K562 (cell line): ENCODE measurements at regions not wholly inside any gene's neighbourhood (a gene's known extent, or its start where the extent isn't known, plus 50 kb on each side); places are given as distances from the start of the nearest gene placed in this dataset.

Source experiments
- ATAC-seq: fragments of 200-7000 bp; cut with Tn5 transposase; 3 replicates; pipeline ENCODE4 v1.9.1; 2020; ENCODE audit warnings: moderate library complexity
- BruUV-seq: library from RNA; stranded (reverse); fragments of 400-500 nt; replicated peaks from 2 replicates; lab custom pipeline; 2021; lab: Mats Ljungman, UMichigan
- CTCF ChIA-PET: fragments of 300-600 bp; formaldehyde crosslinking; extraction: SDS; loops from one replicate; lab custom pipeline; 2021; ENCODE audit warnings: low intra/inter-chr PET ratio; lab: Yijun Ruan, JAX
- POLR2A ChIA-PET: fragments of 300-600, 350-650 bp; sonication (Branson Sonifier 250); formaldehyde crosslinking; extraction: SDS; loops from one replicate; lab custom pipeline; 2021; ENCODE audit warnings: antibody characterized with exemption, inconsistent platforms; lab: Yijun Ruan, JAX
- DNase-seq, 4 experiments: peaks; one replicate each; pipeline versions ENCODE4 v3.0.0 to v3.0.0-alpha.2; 2011 to 2018; ENCODE audit warnings: low spot score in 3 of 4, mixed read lengths in 3 of 4; ENCODE audit errors: extremely low read depth in 1 of 4
- FAIRE-seq: peaks from 2 replicates; lab custom pipeline; 2011; peaks lifted over from hg19 to GRCh38; lab: Jason Lieb, UNC
- H2AFZ ChIP-seq: 2 replicates; pipeline ENCODE4 v1.6.0; 2011; ENCODE audit warnings: low read depth, low read length, control low read depth, inconsistent platforms
- H3K27ac ChIP-seq: fragments of 200-600 bp; 3 replicates; pipeline ENCODE4 v1.8.0; 2011; ENCODE audit warnings: low read depth, mild to moderate bottlenecking, control low read depth, inconsistent platforms, low read length, moderate library complexity, mixed read lengths; ENCODE audit errors: extremely low read depth
- H3K27me3 ChIP-seq, 2 experiments: fragments of 300-600 bp in 1 of 2; 2 replicates in 1 of 2; 3 replicates in 1 of 2; pipeline versions ENCODE4 v1.6.0 to v1.8.0; 2011; ENCODE audit warnings: inconsistent platforms in 2 of 2, low read length in 2 of 2, mild to moderate bottlenecking in 1 of 2, mixed read lengths in 1 of 2, moderate library complexity in 1 of 2; ENCODE audit not compliant: control insufficient read depth in 2 of 2, insufficient read depth in 2 of 2
- H3K36me3 ChIP-seq: fragments of 300-600 bp; 3 replicates; pipeline ENCODE4 v1.8.0; 2011; ENCODE audit warnings: mild to moderate bottlenecking, low read length, inconsistent platforms; ENCODE audit not compliant: control insufficient read depth, insufficient read depth
- H3K4me1 ChIP-seq, 2 experiments: fragments of 200-600 bp in 1 of 2; replicated peaks in 1 of 2; 2 replicates in 1 of 2; 3 replicates in 1 of 2; pipeline versions ENCODE4 v1.5.1 to v1.8.0; 2011; ENCODE audit warnings: inconsistent platforms in 2 of 2, low read length in 2 of 2, mild to moderate bottlenecking in 1 of 2, mixed read lengths in 1 of 2, moderate library complexity in 1 of 2; ENCODE audit not compliant: control insufficient read depth in 2 of 2, insufficient read depth in 2 of 2
- H3K4me2 ChIP-seq: 2 replicates; pipeline ENCODE4 v1.6.1; 2011; ENCODE audit warnings: low read length, control low read depth, inconsistent platforms, mixed read lengths; ENCODE audit not compliant: insufficient read depth
- H3K4me3 ChIP-seq: fragments of 200-600 bp; sonication (generic), shearing (Covaris generic); 2 replicates; pipeline ENCODE4 v1.5.1; 2016; ENCODE audit warnings: control low read depth, inconsistent platforms
- H3K79me2 ChIP-seq: fragments of 200-600 bp; 3 replicates; pipeline ENCODE4 v1.8.0; 2011; ENCODE audit warnings: low read length, inconsistent platforms; ENCODE audit not compliant: control insufficient read depth, insufficient read depth
- H3K9ac ChIP-seq, 2 experiments: 2 replicates each; pipeline versions ENCODE4 v1.6.0 to v1.6.1; 2011; ENCODE audit warnings: low read depth in 2 of 2, low read length in 2 of 2, control low read depth in 1 of 2, inconsistent platforms in 1 of 2, mild to moderate bottlenecking in 1 of 2, mixed read lengths in 1 of 2; ENCODE audit not compliant: insufficient read depth in 1 of 2
- H3K9me1 ChIP-seq: one replicate; pipeline ENCODE4 v1.6.0; 2011; ENCODE audit warnings: inconsistent platforms, mild to moderate bottlenecking, low read length, moderate library complexity; ENCODE audit not compliant: control insufficient read depth, insufficient read depth
- H3K9me3 ChIP-seq: replicated peaks from 2 replicates; pipeline ENCODE4 v1.5.1; 2011; ENCODE audit warnings: low read depth, low read length, inconsistent platforms; ENCODE audit not compliant: control insufficient read depth, insufficient read depth
- H4K20me1 ChIP-seq: replicated peaks from 2 replicates; pipeline ENCODE4 v1.6.1; 2011; ENCODE audit warnings: low read length, inconsistent platforms, mixed read lengths; ENCODE audit not compliant: control insufficient read depth, insufficient read depth
- CBX3 ChIP-seq, 2 experiments: IDR thresholded peaks; 1 replicate in 1 of 2; 2 replicates in 1 of 2; pipeline ENCODE4 v1.6.1; 2012; ENCODE audit warnings: inconsistent platforms in 2 of 2, low read length in 2 of 2, borderline replicate concordance in 1 of 2, control low read depth in 1 of 2
- IRF1 ChIP-seq: sonication (generic); formaldehyde crosslinking; IDR thresholded peaks from 2 replicates; pipeline ENCODE4 v1.8.0; 2022; ENCODE audit warnings: missing genetic modification reagents, mild to moderate bottlenecking, borderline replicate concordance
- KLF1 ChIP-seq: fragments of 450-650 bp; IDR thresholded peaks from 2 replicates; pipeline ENCODE4 v1.6.1; 2016; ENCODE audit warnings: missing genetic modification characterization, missing compliant biosample characterization
- MTA3 ChIP-seq: fragments of 450-650 bp; formaldehyde crosslinking; IDR thresholded peaks from 2 replicates; pipeline ENCODE4 v1.6.1; 2017; ENCODE audit warnings: mild to moderate bottlenecking, borderline replicate concordance
- NR1H2 ChIP-seq: sonication (generic); formaldehyde crosslinking; IDR thresholded peaks from 2 replicates; pipeline ENCODE4 v1.4.0; 2020; ENCODE audit warnings: mild to moderate bottlenecking, missing genetic modification reagents
- NR4A1 ChIP-seq, 2 experiments: fragments of 250-450 bp in 1 of 2; fragments of 450-650 bp in 1 of 2; sonication (Bioruptor Pico) in 1 of 2; IDR thresholded peaks; 2 replicates each; pipeline versions ENCODE4 v1.4.0 to v1.6.1; 2016 to 2020; ENCODE audit warnings: mild to moderate bottlenecking in 2 of 2, missing compliant biosample characterization in 1 of 2, missing genetic modification characterization in 1 of 2, moderate library complexity in 1 of 2
- SNAPC5 ChIP-seq: fragments of 250-450 bp; sonication (Bioruptor Pico); IDR thresholded peaks from 2 replicates; pipeline ENCODE4 v1.8.0; 2021; ENCODE audit warnings: moderate library complexity, mild to moderate bottlenecking, inconsistent platforms
- TCF7L2 ChIP-seq: fragments of 150-350 bp; IDR thresholded peaks from 2 replicates; pipeline ENCODE4 v1.6.1; 2016; ENCODE audit warnings: low read depth, mild to moderate bottlenecking, low read length, moderate library complexity
- ZBTB2 ChIP-seq: fragments of 450-650 bp; IDR thresholded peaks from 2 replicates; pipeline ENCODE4 v1.6.1; 2016; ENCODE audit warnings: antibody characterized with exemption
- ZNF224 ChIP-seq: sonication (generic); formaldehyde crosslinking; IDR thresholded peaks from 2 replicates; pipeline ENCODE4 v1.8.0; 2022; ENCODE audit warnings: mild to moderate bottlenecking, missing genetic modification reagents
- ZNF263 ChIP-seq: sonication (generic); formaldehyde crosslinking; IDR thresholded peaks from 2 replicates; pipeline ENCODE4 v1.8.0; 2022; ENCODE audit warnings: mild to moderate bottlenecking, missing genetic modification reagents, borderline replicate concordance
- ZNF354B ChIP-seq: fragments of 250-450 bp; sonication (Bioruptor Pico); IDR thresholded peaks from 2 replicates; pipeline ENCODE4 v1.4.0; 2020
- ZSCAN29 ChIP-seq: fragments of 450-650 bp; IDR thresholded peaks from 2 replicates; pipeline ENCODE4 v1.6.1; 2017
- in situ Hi-C: fragments of 300-500 bp; cut with MboI; formaldehyde crosslinking; loops from 4 replicates; pipeline ENCODE4 v1.15.0; 2018; ENCODE audit warnings: inconsistent platforms, mixed read lengths
- intact Hi-C: fragments of 100-400 bp; cut with micrococcal nuclease; formaldehyde crosslinking; loops from 2 replicates; pipeline ENCODE4 v1.14.2; 2022

GRCh38 chr5:50927953-50928352 is 261.5 kb downstream of the PARP8 start:
- no peaks in the 10 kb centered on the region for H3K36me3 ChIP-seq
- H3K4me2 ChIP-seq, result no peak overlapping the region
- no peak for TF ChIP-seq TCF7L2
- TF ChIP-seq MTA3, result no peak
- no peak for TF ChIP-seq CBX3 (IDR thresholded peaks at IDR 0.05; ENCODE audit: borderline replicate concordance in 1 of 2, low read length in 2 of 2)
- no peak for TF ChIP-seq KLF1
- no peak for TF ChIP-seq IRF1
- no peak for TF ChIP-seq ZNF263 (CRISPR knock-in tag)
- no peak for TF ChIP-seq NR4A1 (CRISPR knock-in tag; IDR thresholded peaks at IDR 0.05)
- TF ChIP-seq NR4A1 (tag; IDR thresholded peaks at IDR 0.05), result no peak
- no peak for TF ChIP-seq NR1H2
- no peak for TF ChIP-seq ZSCAN29
- TF ChIP-seq SNAPC5 (CRISPR knock-in tag), result no peak
- no peak for TF ChIP-seq ZNF354B (CRISPR knock-in tag)
- TF ChIP-seq ZBTB2, result no peak
- no peak for TF ChIP-seq ZNF224 (CRISPR knock-in tag)
- H4K20me1 ChIP-seq, result no peaks in the 10 kb centered on the region
- H3K9me3 ChIP-seq, result no peaks in the 10 kb centered on the region
- intact Hi-C loops, result no loop called here
- H2AFZ ChIP-seq, result no peak overlapping the region
- no peak overlapping the region for H3K9ac ChIP-seq
- DNase-seq (no peak), ATAC-seq (no peak), FAIRE-seq (no peak)
- no peak overlapping the region for H3K27ac ChIP-seq
- in situ Hi-C loops, result no loop called here
- peaks cover 0 to 6% of the 10 kb centered on the region in 2 experiments; a peak in 1 of 5 replicates for H3K4me1 ChIP-seq
- BruUV-seq, result no TSS peak
- no peak overlapping the region for H3K4me3 ChIP-seq
- POLR2A ChIA-PET, result interaction anchor here (0.6 kb wide), 1 partner anchor 115 kb away, joined by 3 read pairs; no protein-coding TSS in a partner anchor
- H3K9me1 ChIP-seq, result no peaks in the 10 kb centered on the region
- CTCF ChIA-PET, result no interaction called here
- no peaks in the 10 kb centered on the region for H3K27me3 ChIP-seq
- H3K79me2 ChIP-seq, result no peaks in the 10 kb centered on the region
